ENCODE measurements at regions not wholly inside any gene's neighbourhood (a gene's known extent, or its start where the extent isn't known, plus 50 kb on each side); places are given as distances from the start of the nearest gene placed in this dataset.

- TF ChIP-seq KDM5A (IDR thresholded peaks at IDR 0.05; ENCODE audit: low read length), result no peak
- TF ChIP-seq SP1 (IDR thresholded peaks at IDR 0.05; ENCODE audit: low read depth, low read length), result no peak
- no peak for TF ChIP-seq RBBP5 (IDR thresholded peaks at IDR 0.05; ENCODE audit: borderline replicate concordance, low read depth, low read length)
Measured at GRCh38 chr12:60182354-60182753, 586.5 kb downstream of the SLC16A7 start (continued).
